AG09319 (cell line): ENCODE measurements at regions not wholly inside any gene's neighbourhood (a gene's known extent, or its start where the extent isn't known, plus 50 kb on each side); places are given as distances from the start of the nearest gene placed in this dataset.

ENCODE experiments used
- DNase-seq: peaks from one replicate; pipeline ENCODE4 v3.0.0-alpha.2; 2010; ENCODE audit warnings: low read depth; ENCODE audit errors: extremely low read depth
- CTCF ChIP-seq: IDR thresholded peaks from 2 replicates; pipeline ENCODE4 v1.5.1; 2011; ENCODE audit warnings: low read depth, mild to moderate bottlenecking, inconsistent platforms, low read length, moderate library complexity

GRCh38 chr7:94274828-94275227 is 119.9 kb upstream of the COL1A2 start:
- DNase-seq: no peak
- TF ChIP-seq CTCF: no peak

GRCh38 chr7:94276027-94276426 is 118.7 kb upstream of the COL1A2 start:
- no peak for TF ChIP-seq CTCF
- no peak for DNase-seq

GRCh38 chr7:94276795-94277194 is 117.9 kb upstream of the COL1A2 start:
- peak; percentile 43 for DNase-seq
- TF ChIP-seq CTCF: peak; percentile 61

- TF ChIP-seq CTCF: no peak
- no peak for DNase-seq
These were observed 117.5 kb upstream of the COL1A2 start for GRCh38 chr7:94277236-94277635.

GRCh38 chr7:94280851-94281250 is 113.8 kb upstream of the COL1A2 start:
- TF ChIP-seq CTCF: no peak
- no peak for DNase-seq

GRCh38 chr7:94284104-94284503 is 110.6 kb upstream of the COL1A2 start:
- no peak for DNase-seq
- no peak for TF ChIP-seq CTCF

- no peak for DNase-seq
- TF ChIP-seq CTCF: no peak
These were observed 108.6 kb upstream of the COL1A2 start for GRCh38 chr7:94286111-94286510.

- no peak for DNase-seq
- TF ChIP-seq CTCF: no peak
These were observed 106.6 kb upstream of the COL1A2 start for GRCh38 chr7:94288096-94288495.
